DMS153 treated with DMSO at 0.1 percent for 48 hours (cell line): ENCODE measurements at regions not wholly inside any gene's neighbourhood (a gene's known extent, or its start where the extent isn't known, plus 50 kb on each side); places are given as distances from the start of the nearest gene placed in this dataset.
"Not testable (repeated sequence)": the region's sequence is repeated elsewhere in the genome, so short reads cannot be mapped to it uniquely, and the experiment has no call there.

Source experiments
- DNase-seq: peaks from one replicate; lab custom pipeline; 2025; ENCODE audit not compliant: unreplicated experiment; lab: John Stamatoyannopoulos, UW

DNA sequence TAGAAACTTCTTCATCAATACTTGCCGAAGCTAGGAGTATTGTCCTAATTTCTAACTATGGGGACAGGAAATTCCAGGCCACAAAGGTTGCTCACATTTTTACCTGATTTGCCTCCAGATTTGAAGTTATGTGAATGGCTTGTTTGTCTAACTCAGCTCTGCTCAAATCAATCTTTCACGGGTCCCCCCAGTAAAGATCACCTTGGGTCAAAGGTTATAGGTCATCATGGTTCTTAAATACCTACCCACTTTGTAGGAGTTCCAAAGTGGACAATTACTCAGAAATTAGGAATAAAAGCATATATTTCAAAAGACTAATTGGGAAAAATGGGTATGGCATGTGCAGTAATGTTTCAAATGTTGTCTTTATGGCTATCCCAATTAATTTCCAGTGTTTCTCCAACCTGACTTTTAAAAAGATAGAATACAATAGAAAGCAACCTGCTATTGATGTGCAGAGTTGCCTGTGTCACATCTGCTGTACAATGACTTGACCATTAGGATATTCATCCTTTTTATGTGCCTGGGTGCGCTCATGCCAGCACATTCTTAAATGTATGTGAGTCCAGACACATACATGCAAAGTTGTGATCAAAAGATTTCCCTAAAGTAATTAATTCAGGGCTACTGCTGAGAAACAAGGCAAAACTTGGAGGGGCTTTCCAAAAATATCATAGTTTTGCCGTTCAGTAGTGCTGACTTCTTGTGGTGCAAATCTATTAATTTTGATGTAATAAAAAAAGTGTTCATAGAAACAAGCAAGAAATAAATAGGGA lies 126.1 kb downstream of the MYCN start:
- DNase-seq: no peak

DNA sequence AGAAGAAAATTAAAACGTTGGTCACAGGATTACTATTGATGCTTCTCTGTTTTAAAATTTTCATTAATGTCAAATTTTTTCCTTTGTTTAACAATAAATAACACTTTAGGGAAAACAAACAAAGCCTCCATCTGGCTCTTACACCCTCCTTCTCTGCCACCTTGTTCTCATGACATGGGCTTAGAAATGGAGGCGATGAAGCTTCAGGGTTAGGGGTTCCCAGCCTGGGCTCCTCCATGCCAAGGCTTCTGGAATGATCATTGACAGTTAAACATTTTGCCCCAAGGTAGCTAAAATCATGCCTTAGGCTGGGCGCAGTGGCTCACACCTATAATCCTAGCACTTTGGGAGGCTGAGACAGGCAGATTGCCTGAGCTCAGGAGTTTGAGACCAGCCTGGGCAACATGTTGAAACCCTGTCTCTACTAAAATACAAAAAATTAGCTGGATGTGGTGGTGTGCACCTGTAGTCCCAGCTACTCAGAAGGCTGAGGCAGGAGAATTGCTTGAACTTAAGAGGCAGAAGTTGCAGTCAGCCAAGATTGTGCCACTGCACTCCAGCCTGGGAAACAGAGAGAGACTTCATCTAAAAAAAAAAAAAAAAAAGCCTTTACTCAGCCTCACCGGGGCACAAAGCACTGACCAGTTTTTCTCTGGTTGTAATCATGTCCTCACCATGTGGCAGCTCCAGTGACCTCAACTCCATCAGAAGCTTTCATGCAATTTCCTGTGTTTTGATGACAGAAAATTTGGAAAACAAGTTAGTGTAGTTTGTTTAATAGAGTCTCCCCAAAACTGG lies 125.1 kb downstream of the MYCN start:
- not testable (repeated sequence) for DNase-seq

DNA sequence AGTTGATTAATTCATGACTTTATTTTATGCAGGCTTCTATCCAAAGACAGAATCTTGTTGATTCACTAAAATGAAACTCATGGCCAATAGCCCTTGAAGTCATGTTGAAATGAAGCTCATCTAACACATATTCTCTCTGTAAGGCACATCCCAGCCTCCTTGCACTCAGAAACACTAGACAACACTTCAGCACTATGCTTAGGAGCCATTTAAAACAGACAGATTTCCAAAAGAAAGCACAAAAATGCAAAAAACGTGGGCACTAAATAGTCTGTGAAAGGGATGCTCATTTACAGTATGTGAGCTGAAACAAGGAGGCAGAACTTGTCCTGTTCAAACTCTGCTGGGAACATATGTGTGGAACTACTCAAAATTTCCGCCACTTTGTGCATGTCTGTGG lies 124.4 kb downstream of the MYCN start:
- no peak for DNase-seq

DNA sequence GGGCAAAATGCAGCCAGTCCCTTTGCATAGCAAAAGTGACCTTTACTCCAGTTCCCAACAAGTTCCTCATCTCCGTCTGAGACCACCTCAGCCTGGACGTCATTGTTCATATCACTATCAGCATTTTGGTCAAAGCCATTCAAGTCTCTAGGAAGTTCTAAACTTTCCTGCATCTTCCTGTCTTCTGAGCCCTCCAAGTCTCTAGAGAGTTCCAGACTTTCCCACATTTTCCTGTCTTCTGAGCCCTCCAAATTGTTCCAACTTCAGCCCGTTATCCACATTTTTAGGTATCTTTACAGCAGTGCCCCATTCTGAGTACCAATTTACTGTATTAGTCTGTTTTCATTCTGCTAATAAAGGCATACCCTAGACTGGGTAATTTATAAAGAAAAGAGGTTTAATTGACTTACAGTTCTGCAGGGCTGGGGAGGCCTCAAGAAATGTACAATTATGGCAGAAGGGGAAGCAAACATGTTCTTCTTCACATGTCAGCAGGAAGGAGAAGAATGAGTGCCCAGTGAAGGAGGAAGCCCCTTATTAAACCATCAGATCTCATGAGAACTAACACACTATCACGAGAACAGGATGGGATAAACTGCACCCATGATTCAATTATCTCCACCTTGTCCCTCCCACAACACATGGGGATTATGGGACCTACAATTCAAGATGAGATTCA lies 123.7 kb downstream of the MYCN start:
- no peak for DNase-seq

DNA sequence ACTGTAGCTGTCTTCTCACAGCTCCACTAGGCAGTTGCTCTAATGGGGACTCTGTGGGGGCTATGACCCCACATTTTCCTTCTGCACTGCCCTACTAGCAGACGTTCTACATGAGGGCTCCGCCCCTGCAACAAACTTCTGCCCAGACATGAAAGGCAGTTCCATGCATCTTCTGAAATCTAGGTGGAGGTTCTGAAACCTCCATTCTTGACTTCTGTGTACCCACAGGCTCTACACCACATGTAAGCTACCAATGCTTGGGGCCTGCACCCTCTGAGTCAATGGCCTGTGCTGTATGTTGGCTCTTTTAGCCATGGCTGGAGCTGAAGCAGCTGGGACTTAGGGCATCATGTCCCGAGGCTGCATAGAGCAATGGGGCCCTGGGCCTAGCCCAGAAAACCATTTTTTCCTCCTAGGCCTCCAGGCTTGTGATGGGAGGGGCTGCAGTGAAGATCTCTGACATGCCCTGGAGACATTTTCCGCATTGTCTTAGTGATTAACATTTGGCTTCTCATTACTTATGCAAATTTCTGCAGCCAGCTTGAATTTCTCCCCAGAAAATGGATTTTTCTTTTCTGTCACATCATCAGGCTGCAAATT lies 123.0 kb downstream of the MYCN start:
- no peak for DNase-seq

DNA sequence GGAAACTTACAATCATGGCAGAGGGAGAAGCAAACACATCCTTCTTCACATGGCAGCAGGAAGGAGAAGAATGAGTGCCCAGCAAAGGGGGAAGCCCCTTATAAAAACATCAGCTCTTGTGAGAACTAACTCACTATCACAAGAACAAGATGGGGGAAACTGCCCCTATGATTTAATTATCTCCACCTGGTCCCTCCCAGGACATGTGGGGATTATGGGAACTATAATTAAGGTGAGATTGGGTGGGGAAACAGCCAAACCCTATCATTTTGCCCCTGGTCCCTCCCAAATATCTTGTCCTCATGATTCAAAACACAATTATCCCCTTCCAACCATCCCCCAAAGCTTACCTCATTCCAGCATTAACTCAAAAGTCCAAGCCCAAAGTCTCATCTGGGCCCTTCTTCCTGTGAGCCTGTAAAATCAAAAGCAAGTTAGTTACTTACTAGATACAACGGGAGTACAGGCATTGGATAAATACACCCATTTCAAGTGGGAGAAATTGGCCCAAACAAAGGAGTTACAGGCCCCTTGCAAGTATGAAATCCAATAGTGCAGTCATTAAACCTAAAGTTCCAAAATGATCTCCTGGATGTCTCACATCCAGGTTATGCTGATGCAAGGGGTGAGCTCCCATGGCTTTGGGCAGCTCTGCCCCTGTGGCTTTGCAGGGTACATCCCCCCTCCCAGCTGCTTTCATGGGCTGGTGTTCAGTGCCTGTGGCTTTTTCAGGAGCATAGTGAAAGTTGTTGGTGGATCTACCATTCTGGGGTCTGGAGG lies 122.3 kb downstream of the MYCN start:
- DNase-seq: no peak

DNA sequence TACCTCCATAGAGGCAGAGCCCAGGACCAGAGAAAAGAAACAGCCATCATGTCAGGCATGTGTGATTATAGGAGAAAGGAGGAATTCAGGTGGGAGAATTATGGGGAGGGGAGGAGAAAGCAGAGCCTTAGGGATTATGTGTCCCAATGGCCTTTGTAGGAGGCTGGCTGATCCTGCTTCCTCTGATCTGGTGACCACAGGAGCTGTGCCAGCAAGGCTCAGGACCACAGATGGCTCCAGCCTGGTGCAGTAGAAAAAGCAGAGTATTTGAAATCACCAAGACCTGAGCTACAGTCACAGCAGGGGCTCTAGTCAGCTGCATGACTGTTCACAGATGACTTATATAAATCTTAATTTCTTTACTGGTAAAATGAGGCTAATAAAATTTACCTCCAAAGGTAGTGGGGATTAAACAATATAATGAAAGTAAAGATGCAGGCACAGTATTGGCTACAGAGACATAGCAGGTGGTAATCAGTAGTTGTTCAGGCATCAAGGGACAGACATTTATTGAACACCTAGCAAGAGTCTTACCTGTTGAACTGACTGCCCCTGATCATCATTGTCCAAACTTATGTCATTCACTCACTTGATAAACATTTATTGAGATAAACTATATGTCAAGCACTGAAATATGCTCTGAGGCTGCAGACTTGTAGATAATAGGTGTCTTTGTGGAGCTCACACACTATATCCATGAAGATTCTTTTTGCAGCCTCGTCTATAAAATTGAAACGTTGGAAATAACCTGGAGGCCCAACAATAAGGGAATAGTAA lies 121.3 kb downstream of the MYCN start:
- no peak for DNase-seq

DNA sequence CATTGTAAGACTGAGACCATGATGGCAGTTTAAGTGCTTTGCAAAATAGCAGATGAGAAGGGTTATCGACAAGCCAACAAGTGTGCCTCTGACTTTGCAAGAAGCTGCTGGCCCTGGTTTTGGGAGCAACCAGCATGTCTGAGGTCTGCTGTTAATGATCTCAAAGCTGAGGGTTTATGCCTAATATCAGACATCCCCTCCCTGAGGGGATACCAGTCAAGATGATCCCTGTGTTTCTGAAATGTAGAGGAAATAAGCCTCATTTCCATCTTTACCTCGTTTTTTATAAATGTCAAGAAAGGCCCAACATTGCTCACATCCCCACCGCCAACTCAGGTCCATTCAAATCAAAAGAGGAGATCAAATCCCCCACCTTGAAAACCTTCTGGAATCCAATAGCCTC lies 120.6 kb downstream of the MYCN start:
- DNase-seq: no peak

DNA sequence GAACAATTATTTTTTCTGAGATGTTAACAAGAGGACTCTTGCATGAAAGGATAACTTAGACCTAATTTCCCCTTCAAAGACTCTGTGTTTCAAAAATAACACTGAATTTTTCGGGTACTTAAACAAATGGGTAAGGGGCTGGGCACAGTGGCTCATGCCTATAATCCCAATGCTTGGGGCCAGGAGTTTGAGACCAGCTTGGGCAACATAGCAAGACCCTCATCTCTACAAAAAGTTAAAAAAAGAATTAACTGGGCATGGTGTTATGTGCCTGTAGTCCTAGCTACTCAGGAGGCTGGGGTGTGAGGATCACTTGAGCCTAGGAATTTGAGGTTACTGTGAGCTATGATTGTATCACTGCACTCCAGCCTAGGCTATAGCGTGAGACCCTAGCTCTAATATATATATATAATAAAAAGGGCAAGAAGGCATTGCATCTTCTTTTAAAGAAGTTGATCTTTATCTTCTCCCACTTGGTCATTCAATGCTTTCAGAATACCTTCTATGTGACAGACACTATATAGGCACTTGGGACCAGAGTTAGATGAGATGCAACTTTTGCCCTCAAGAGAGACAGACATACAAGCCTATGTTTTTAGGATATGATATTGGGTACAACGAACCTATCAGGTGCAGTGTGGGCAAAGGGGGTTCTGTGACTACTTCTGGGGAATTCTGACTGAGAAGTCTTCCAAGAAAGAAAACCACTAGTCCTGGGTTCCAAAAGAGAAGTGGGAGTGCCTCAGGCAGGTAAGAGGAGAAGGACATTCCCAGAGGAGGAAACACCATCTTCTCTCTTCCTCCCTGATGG lies 120.0 kb downstream of the MYCN start:
- no peak for DNase-seq

DNA sequence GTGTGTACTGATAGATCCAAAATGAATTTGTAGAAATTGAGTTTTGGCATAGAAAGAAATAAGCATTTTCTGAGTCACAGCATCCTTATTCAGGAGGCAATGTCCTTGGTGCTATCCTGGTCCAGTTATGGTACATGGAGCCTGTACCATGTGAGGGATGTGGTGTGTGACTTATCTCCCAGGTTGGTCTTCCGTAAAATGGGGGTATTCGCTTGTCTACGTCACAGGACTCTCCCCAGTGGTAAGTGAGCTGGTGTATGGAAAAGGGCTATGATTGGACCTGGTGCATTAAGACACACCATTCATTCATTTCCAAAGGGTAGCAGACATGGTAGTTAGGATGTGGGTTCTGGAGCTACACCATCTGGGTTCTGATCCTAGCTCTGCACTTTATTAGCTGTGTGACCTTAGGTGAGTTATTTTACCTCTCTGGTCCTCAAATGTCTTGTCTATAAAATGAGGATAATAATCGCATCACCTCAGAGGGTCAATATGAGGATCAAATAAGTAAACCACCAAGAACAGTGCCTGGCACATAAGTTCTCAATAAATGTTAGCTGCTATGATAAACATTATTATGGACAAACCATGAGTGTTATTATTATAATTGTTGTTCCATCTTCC lies 119.2 kb downstream of the MYCN start:
- no peak for DNase-seq

DNA sequence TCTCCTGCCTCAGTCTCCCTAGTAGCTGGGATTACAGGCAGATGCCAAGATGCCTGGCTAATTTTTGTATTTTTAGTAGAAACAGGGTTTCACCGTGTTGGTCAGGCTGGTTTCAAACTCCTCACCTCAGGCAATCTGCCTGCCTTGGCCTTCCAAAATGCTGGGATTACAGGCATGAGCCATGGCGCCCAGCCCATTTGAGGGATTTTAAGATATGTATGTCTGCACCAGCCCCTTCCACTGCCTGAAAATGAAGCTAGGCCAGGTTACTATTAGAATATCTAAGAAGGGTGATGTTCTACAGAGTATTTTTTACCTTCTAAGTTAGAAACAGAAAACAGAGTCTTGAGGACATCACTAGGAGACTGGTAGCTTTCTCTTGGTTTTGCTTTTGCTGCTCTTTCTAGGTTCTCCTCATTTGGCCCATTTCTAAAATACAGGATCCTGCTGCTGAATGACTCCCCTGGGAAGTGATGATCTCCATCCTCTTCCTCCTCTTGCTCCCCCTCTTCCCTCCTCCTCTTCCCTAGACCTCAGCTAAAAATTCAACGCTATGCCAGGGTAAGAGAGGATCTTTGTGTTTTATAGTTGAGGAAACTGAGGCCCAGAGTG lies 118.5 kb downstream of the MYCN start:
- no peak for DNase-seq

DNA sequence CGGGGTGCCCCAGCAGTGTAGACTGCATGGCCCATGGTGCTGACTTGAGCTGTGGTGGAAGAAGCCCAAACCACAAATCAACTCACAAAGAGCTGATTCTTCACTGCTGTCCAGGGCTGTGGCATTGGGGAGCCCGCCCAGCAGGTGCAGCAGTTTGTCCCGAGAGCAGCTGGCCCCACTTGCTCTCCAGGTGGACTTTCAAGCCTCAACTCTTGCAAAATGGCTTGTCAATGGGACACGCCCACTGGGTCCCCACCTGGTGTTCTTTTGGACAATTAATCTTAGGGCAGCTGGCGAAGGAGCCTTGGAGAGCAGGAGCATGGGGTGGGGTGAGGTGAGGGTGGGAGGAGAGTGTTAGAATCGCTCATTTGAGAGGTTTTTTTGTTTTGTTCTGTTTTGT lies 117.9 kb downstream of the MYCN start:
- DNase-seq: no peak

DNA sequence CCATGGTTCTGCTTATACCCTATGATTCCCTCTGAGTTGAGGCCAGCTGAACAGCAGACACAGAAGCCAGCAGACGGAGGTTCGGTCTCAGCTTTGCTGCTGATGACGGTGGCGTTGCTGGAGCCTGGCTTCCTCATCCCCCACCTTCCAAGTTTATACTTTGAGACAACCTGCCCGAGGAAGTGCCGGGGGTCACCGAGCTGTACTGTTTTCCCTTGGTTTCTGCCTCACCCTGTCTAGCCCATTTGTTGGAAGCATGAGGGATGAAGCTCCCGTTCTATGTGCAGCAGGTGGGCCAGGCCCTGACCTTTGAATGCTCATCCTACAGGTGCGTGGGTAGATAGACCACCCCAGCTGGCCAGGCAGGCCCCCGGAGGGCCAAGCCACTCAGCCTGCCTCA lies 117.3 kb downstream of the MYCN start:
- DNase-seq: no peak

DNA sequence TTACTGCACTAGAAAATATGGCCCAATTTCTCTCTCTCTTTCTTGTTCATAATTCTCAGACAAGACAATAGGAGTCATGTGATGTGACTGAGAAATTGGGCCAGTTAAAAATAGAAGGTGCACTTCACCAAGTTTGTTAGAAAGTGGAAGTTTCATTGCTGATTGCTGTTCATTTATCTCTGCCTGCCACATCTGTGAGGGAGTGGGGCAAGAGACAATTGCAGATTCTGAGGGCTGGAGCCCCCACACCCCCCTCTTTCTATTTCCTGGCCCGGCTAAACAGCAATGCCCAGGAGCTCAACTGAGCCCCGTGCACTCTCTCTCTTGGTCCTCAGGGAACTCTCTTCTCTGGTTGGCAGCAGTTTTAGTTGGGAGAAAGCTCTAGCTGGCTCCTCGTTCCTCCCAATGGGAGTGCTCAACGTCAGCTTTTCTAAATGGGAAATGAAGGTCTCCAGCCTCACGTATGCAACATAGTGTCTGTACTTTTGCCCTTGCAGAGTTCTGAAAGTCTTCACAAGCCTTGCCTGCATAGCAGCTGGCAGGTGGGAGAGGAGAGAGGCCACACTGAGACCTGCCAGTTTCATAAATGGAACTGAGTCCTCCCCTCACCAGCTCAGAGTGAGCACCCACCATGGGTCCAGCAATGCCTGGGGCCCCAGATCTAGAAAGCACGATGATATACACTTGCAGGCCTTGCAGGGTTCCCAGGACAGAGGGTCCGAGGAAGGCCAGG lies 115.7 kb downstream of the MYCN start:
- DNase-seq: no peak

DNA sequence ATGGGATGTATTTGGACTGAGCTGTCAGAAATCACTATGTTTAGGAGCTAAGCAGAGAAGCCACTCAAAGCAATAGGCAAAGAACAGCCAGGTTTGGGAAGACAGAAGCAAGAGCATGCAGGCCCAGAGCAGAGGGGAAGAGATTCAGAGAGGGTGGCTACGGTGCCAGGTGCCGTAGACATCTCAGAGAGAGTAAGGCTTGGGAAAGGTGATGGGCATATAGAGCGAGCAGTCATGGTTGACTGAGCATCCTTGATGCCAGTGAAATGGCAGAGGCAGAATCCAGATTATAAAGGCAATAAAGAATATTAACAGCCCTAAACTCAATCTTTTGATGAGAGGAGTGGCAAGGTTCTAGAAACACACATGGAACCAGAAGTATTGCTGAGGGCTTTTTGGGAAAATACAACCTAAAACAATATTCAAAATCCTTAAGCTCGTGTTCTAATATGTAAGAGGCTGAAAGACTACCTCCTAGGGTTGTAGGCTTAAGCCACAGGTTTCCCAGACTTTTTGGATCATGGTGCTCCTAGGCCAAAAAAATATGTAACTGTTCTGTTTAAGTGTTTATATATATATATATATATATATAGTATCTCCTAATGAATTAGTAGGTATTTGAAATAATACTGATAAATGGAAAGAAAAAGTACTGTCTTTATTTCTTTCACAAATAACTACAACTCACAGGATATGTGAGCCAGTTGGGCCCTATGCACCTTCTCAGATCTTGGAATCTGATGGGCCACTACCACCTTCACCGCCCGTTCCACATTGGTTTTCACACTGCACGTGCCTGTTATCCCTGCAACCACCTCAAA lies 113.3 kb downstream of the MYCN start:
- DNase-seq: no peak

DNA sequence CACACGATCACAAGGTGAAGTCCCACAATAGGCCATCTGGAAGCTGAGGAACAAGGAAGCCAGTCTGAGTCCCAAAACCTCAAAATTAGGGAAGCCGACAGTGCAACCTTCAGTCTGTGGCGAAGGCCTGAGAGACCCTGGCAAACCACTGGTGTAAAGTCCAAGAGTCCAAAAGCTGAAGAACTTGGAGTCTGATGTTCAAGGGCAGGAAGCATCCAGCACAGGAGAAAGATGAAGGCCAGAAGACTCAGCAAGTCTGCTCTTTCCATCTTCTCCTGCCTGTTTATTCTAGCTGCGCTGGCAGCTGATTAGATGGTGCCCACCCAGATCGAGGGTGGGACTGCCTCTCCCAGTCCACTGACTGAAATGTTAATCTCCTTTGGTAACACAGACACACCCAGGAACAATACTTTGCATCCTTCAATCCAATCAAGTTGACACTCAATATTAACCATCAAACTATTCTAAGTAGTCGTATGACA lies 112.3 kb downstream of the MYCN start:
- not testable (repeated sequence) for DNase-seq
